Activated CD4-positive, alpha-beta T cell treated with anti-CD3 and anti-CD28 coated beads, Interleukin-2, amount 10 ng/mL, durations not matched to agents 7 days and 5 days (primary cell): ENCODE measurements at regions not wholly inside any gene's neighbourhood (a gene's known extent, or its start where the extent isn't known, plus 50 kb on each side); places are given as distances from the start of the nearest gene placed in this dataset.
"Not testable (repeated sequence)": the region's sequence is repeated elsewhere in the genome, so short reads cannot be mapped to it uniquely, and the experiment has no call there.

Experiments
- CTCF ChIA-PET: fragments of 350-600 bp; sonication (Branson Sonifier 250); formaldehyde crosslinking; loops from one replicate; lab custom pipeline; 2021; ENCODE audit warnings: antibody characterized with exemption; lab: Charles Lee
- POLR2A ChIA-PET: fragments of 350-600 bp; sonication (Branson Sonifier 250); formaldehyde crosslinking; loops from one replicate; lab custom pipeline; 2021; ENCODE audit warnings: antibody characterized with exemption; lab: Charles Lee
- DNase-seq: peaks from one replicate; pipeline ENCODE4 v3.0.0-alpha.2; 2020
- H3K27ac Mint-ChIP-seq: one replicate; pipeline ENCODE4 v1.8.0; 2021; ENCODE audit warnings: mild to moderate bottlenecking, moderate library complexity, mixed read lengths
- H3K27me3 Mint-ChIP-seq: one replicate; pipeline ENCODE4 v1.8.0; 2021; ENCODE audit warnings: mixed read lengths
- H3K36me3 Mint-ChIP-seq: one replicate; pipeline ENCODE4 v1.8.0; 2021; ENCODE audit warnings: low read depth, mixed read lengths
- H3K4me1 Mint-ChIP-seq: one replicate; pipeline ENCODE4 v1.8.0; 2021; ENCODE audit warnings: mixed read lengths
- H3K4me3 Mint-ChIP-seq: one replicate; pipeline ENCODE4 v1.8.0; 2021; ENCODE audit warnings: mild to moderate bottlenecking, moderate library complexity, mixed read lengths
- H3K9me3 Mint-ChIP-seq: one replicate; pipeline ENCODE4 v1.8.0; 2021; ENCODE audit warnings: mixed read lengths

DNA sequence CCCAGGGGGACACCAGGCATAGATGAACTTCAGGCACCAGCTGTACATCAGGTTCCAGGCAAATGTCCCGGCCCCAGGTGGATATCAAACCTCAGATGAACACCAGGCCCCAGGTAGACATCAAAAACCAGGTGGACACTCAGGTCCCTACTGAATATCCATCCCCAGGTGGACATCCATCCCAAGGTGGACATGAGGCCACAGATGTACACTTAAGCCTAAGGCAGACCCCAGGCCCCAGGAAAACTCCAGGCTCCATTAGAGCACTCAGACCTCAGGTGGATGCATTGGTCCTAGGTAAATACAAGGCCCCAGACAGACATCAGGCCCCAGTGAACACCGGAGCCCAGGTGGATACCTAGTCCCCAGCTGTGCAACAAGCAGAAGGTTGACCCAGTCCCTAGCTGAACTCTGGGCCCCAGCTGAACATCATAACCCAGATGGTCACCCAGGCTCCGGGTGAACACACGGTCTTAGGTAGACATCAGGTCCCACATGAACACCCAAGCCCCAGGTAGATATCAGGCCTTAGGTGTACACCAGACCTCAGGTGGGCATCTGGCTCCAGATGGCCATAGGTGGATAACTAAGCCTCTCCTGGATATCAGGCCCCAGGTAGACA lies 1484.3 kb upstream of the TPTE start:
- DNase-seq, POLR2A ChIA-PET, CTCF ChIA-PET, H3K4me1 Mint-ChIP-seq, H3K36me3 Mint-ChIP-seq, H3K4me3 Mint-ChIP-seq, H3K27ac Mint-ChIP-seq, H3K9me3 Mint-ChIP-seq, H3K27me3 Mint-ChIP-seq: not testable (repeated sequence)

- POLR2A ChIA-PET, H3K27me3 Mint-ChIP-seq, H3K9me3 Mint-ChIP-seq, H3K4me3 Mint-ChIP-seq, DNase-seq, H3K27ac Mint-ChIP-seq, H3K36me3 Mint-ChIP-seq, CTCF ChIA-PET, H3K4me1 Mint-ChIP-seq: not testable (repeated sequence)
These were observed 1483.5 kb upstream of the TPTE start for GRCh38 chr21:9037588-9038544.

DNA sequence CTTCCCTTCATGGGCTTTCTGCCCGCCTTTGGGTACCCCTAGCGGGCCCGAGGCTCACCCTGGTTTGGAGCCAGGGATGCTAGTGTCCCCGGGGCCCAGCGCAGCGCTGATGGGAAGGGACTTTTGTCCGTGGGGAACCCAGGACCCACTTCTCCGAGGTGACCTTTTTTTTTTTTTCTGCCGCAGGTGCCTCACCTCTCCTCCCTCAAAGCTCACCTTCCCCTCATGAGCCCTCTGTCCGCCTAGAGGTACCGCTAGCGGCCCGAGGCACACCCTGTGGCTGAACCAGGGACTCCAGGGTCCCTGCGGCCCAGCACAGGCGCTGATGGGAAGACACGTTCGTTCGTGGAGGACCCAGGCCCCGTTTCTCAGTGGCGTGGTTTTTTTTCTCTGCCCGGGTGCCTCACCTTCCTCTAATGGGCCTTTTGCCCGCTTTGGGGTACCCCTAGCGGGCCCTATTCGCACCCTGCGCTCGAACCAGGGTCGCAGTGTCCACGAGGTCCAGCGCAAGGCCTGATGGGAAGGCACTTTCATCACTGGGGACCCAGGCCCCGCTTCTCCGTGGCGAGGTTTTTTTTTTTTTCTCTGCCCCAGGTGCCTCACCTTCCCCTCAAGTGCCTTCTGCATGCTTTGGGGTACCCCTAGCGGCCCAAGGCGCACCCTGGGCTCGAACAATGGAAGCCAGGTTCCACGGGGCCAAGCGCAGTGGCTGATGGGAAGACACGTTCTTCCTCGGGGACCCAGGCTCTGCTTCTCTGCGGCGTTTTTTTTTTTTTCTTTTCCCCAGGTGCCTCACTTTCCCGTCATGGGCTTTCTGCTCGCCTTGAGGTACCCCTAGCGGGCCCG lies 1481.6 kb upstream of the TPTE start:
- H3K27ac Mint-ChIP-seq, H3K27me3 Mint-ChIP-seq, DNase-seq, H3K4me1 Mint-ChIP-seq, CTCF ChIA-PET, H3K4me3 Mint-ChIP-seq, H3K9me3 Mint-ChIP-seq, H3K36me3 Mint-ChIP-seq, POLR2A ChIA-PET: not testable (repeated sequence)

DNA sequence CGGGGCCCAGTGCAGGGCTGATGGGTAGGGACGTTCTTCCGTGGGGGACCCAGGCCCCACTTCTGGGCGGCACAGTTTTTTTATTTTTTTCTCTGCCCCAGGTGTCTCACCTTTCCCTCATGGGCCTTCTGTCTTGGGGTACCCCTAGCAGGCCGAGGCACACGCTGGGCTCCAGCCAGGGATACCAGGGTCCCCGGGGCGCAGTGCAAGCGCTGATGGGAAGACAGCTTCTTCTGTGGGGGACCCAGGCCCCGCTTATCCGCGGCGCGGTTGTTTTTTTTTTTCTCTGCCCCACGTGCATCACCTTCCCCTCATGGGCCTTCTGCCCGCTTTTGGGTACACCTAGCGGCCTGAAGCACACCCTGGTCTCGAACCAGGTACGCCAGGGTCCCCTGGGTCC lies 1481.0 kb upstream of the TPTE start:
- H3K27ac Mint-ChIP-seq, H3K36me3 Mint-ChIP-seq, H3K9me3 Mint-ChIP-seq, H3K27me3 Mint-ChIP-seq, H3K4me1 Mint-ChIP-seq, POLR2A ChIA-PET, DNase-seq, H3K4me3 Mint-ChIP-seq, CTCF ChIA-PET: not testable (repeated sequence)

GRCh38 chr21:9041175-9041948 lies 1480.0 kb upstream of the TPTE start:
- CTCF ChIA-PET, result not testable (repeated sequence)

GRCh38 chr21:9043089-9043488 lies 1478.3 kb upstream of the TPTE start:
- H3K27me3 Mint-ChIP-seq, result not testable (repeated sequence)

More at GRCh38 chr21:9041175-9041948, 1480.0 kb upstream of the TPTE start:
- POLR2A ChIA-PET, H3K4me3 Mint-ChIP-seq, H3K4me1 Mint-ChIP-seq, H3K27ac Mint-ChIP-seq, H3K9me3 Mint-ChIP-seq, DNase-seq, H3K36me3 Mint-ChIP-seq, H3K27me3 Mint-ChIP-seq: not testable (repeated sequence)

DNA sequence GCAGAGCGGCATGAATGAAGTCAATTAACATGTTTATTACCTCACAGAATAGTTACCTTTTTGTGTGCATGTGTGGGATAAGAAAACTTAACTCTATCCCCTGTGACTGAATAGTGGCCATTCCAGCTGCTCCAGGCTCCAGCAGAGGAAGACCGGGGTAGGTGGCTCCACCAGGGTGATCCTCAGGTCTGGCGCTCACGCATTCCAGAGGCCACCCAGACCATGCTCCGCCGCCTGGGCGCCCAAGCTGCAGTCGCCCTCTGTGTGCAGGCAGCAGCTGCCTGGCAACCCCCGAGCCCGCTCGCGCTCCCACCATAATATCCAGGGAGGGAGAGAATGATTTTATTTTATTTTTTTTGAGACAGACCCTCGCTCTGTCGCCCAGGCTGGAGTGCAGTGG lies 1474.5 kb upstream of the TPTE start:
- DNase-seq, H3K9me3 Mint-ChIP-seq, H3K4me3 Mint-ChIP-seq, POLR2A ChIA-PET, CTCF ChIA-PET, H3K4me1 Mint-ChIP-seq, H3K36me3 Mint-ChIP-seq, H3K27me3 Mint-ChIP-seq, H3K27ac Mint-ChIP-seq: not testable (repeated sequence)

More at GRCh38 chr21:9043089-9043488, 1478.3 kb upstream of the TPTE start:
- H3K27ac Mint-ChIP-seq, POLR2A ChIA-PET, H3K4me3 Mint-ChIP-seq, CTCF ChIA-PET, H3K4me1 Mint-ChIP-seq, H3K9me3 Mint-ChIP-seq, H3K36me3 Mint-ChIP-seq, DNase-seq: not testable (repeated sequence)

DNA sequence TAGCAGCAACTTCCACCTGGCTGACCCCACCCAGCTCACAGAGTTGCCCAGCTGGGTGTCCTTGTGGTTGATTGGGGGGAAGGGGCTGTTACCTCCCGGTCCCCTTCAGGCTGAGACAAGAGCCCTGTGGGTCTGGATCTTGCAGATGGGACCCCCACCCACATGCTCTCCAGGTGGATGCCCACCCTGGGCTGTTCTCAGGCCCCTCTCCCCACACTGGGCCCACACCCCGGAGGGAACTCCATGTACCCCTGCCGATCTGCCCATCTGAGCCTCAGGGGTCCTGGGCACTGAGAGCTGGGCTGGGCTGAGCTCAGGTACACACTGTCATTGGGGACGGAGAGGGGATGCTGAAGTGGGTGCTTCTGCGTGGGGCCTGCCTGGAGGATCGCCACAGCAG lies 1453.9 kb upstream of the TPTE start:
- H3K27ac Mint-ChIP-seq, CTCF ChIA-PET, H3K36me3 Mint-ChIP-seq, H3K9me3 Mint-ChIP-seq, POLR2A ChIA-PET, DNase-seq, H3K4me3 Mint-ChIP-seq, H3K27me3 Mint-ChIP-seq, H3K4me1 Mint-ChIP-seq: not testable (repeated sequence)

DNA sequence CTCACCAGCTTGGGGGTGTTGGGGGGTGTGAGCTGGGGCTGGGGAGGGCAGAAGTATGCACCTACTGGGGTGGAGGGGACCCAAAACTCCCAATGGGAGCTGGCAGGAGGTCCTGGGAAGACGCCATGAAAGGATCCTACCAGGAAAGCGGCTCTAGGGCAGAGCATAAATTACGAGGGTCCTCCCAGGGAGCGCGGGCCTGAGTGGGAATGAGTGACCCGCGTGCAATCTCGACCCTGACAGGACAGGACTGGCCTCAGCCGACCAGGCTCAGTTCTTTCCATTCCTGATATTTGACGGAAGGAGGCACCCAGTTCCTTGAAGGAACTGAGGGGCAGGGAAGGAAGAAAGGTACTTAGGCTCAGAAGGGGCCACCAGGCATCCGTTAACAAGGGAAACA lies 1452.8 kb upstream of the TPTE start:
- H3K36me3 Mint-ChIP-seq, H3K27ac Mint-ChIP-seq, H3K27me3 Mint-ChIP-seq, H3K9me3 Mint-ChIP-seq, H3K4me3 Mint-ChIP-seq, POLR2A ChIA-PET, CTCF ChIA-PET, H3K4me1 Mint-ChIP-seq, DNase-seq: not testable (repeated sequence)

GRCh38 chr21:9070703-9071102 lies 1450.7 kb upstream of the TPTE start:
- H3K9me3 Mint-ChIP-seq, H3K27me3 Mint-ChIP-seq, H3K27ac Mint-ChIP-seq, H3K4me3 Mint-ChIP-seq, H3K4me1 Mint-ChIP-seq, H3K36me3 Mint-ChIP-seq, DNase-seq, CTCF ChIA-PET, POLR2A ChIA-PET: not testable (repeated sequence)

GRCh38 chr21:9073010-9073409 lies 1448.4 kb upstream of the TPTE start:
- H3K9me3 Mint-ChIP-seq, POLR2A ChIA-PET, DNase-seq, H3K27me3 Mint-ChIP-seq, H3K4me1 Mint-ChIP-seq, H3K36me3 Mint-ChIP-seq, H3K27ac Mint-ChIP-seq, CTCF ChIA-PET, H3K4me3 Mint-ChIP-seq: not testable (repeated sequence)

GRCh38 chr21:9074772-9075171 lies 1446.6 kb upstream of the TPTE start:
- H3K4me3 Mint-ChIP-seq, DNase-seq, POLR2A ChIA-PET, H3K9me3 Mint-ChIP-seq, H3K27ac Mint-ChIP-seq, H3K4me1 Mint-ChIP-seq, H3K27me3 Mint-ChIP-seq, CTCF ChIA-PET, H3K36me3 Mint-ChIP-seq: not testable (repeated sequence)
